NT2/D1 (cell line): ENCODE measurements at regions not wholly inside any gene's neighbourhood (a gene's known extent, or its start where the extent isn't known, plus 50 kb on each side); places are given as distances from the start of the nearest gene placed in this dataset.

Experiments used
- DNase-seq: peaks from one replicate; pipeline ENCODE4 v3.0.0-alpha.2; 2011; ENCODE audit warnings: low read depth, low spot score
- H3K27me3 ChIP-seq: 2 replicates; pipeline ENCODE4 v1.6.0; 2011; ENCODE audit warnings: mild to moderate bottlenecking; ENCODE audit not compliant: insufficient read length, insufficient read depth
- H3K36me3 ChIP-seq: 2 replicates; pipeline ENCODE4 v1.6.1; 2011; ENCODE audit warnings: mild to moderate bottlenecking, low read length, mixed read lengths; ENCODE audit not compliant: insufficient read depth, insufficient read length
- H3K4me1 ChIP-seq: 2 replicates; pipeline ENCODE4 v1.5.1; 2011; ENCODE audit not compliant: insufficient read depth, insufficient read length
- H3K4me3 ChIP-seq: 2 replicates; pipeline ENCODE4 v1.5.1; 2011; ENCODE audit warnings: low read depth; ENCODE audit not compliant: insufficient read length
- H3K9ac ChIP-seq: 2 replicates; pipeline ENCODE4 v1.6.0; 2011; ENCODE audit warnings: low read depth; ENCODE audit not compliant: insufficient read length
- H3K9me3 ChIP-seq: 2 replicates; pipeline ENCODE4 v1.5.1; 2011; ENCODE audit warnings: mild to moderate bottlenecking, low read length; ENCODE audit not compliant: insufficient read depth
- SUZ12 ChIP-seq: IDR thresholded peaks from 2 replicates; pipeline ENCODE4 v1.6.1; 2011; ENCODE audit not compliant: insufficient read length, insufficient read depth; ENCODE audit errors: extremely low read depth
- YY1 ChIP-seq: IDR thresholded peaks from 2 replicates; pipeline ENCODE4 v1.6.1; 2011; ENCODE audit not compliant: insufficient read length, insufficient read depth
- ZNF274 ChIP-seq: IDR thresholded peaks from 2 replicates; pipeline ENCODE4 v1.6.1; 2011; ENCODE audit warnings: mild to moderate bottlenecking, low read depth, low read length

DNA sequence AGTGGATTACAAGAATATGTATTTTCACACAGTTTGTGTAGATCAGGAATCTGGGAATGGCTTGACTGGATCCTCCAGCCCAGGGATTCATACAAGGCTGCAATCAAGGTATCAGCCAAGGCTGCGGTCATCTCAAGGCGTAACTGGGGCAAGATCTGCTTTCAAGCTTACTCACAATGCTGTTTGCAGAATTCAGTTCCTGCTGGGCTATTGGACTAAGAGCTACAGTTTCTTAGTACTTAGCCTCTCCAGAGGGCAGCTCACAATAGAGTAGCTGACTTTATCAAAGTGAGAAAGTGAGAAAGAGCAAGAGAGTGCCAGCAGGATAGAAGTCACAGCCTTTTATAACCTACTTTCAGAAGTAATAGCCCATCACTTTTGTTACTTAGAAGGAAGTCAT lies 211.0 kb downstream of the MAP2K6 start:
- Histone ChIP-seq H3K4me3 (no peak overlapping the region), H3K27me3 (no peaks in the 10 kb centered on the region), H3K9me3 (no peaks in the 10 kb centered on the region), H3K36me3 (no peaks in the 10 kb centered on the region), H3K4me1 (no peaks in the 10 kb centered on the region), H3K9ac (no peak overlapping the region)
- no peak for TF ChIP-seq SUZ12
- no peak for TF ChIP-seq ZNF274
- no peak for TF ChIP-seq YY1
- DNase-seq: no peak

DNA sequence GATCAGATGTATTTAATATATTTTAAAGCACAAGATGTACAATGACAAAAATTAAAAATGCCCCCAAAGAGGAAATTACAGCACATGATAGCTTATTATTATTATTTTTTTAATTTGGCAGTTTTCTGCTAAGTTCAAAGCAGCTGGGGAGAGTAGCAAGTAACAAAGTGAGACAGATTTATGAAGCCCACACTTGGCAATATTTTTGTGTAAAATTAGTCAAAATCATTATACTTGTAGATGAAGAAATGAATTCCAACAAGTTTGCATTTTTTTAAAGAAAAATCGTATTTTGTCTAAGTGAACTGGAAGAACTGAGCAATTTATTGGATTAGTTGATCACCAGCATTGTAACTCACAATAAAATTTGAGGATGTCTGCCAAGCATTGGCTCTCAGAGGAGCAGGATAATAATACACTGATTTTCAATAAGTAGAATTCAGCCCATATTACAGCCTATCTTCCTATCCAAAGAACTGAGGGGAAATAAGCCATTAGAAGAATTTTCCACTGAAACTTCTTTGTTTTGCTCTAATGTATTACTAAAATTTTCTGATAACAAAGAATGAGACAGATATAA lies 215.6 kb downstream of the MAP2K6 start:
- TF ChIP-seq SUZ12 (no peak), ZNF274 (no peak), YY1 (no peak)
- Histone ChIP-seq H3K36me3 (no peaks in the 10 kb centered on the region), H3K4me3 (no peak overlapping the region), H3K27me3 (no peaks in the 10 kb centered on the region), H3K9me3 (no peaks in the 10 kb centered on the region), H3K4me1 (no peaks in the 10 kb centered on the region), H3K9ac (no peak overlapping the region)
- DNase-seq: no peak

DNA sequence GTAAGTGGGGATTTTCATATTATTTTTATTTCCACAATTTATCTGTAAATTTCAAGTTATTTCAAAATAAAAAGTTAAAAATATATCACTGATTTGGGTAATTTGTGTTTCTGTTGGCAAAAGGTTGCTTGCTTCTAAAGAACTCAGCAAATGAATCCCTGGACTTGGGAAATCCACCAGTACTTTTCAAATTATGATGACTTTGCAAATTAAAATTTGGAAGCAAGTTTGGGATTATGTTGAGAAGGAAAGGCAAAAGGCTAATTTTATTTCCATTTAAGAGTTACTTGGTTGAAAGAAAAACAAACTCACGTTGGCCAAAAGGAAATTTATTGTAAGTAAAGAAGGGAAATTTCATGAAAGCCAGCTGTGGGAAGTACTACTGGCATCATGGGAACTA lies 220.3 kb downstream of the MAP2K6 start:
- TF ChIP-seq YY1 (no peak), SUZ12 (no peak), ZNF274 (no peak)
- Histone ChIP-seq H3K9me3 (no peaks in the 10 kb centered on the region), H3K4me1 (no peaks in the 10 kb centered on the region), H3K36me3 (no peaks in the 10 kb centered on the region), H3K4me3 (no peak overlapping the region), H3K9ac (no peak overlapping the region), H3K27me3 (no peaks in the 10 kb centered on the region)
- DNase-seq: no peak

GRCh38 chr17:69637446-69638156 lies 223.1 kb downstream of the MAP2K6 start:
- Histone ChIP-seq H3K4me3 (no peak overlapping the region), H3K9me3 (no peaks in the 10 kb centered on the region), H3K4me1 (no peaks in the 10 kb centered on the region), H3K9ac (no peak overlapping the region), H3K36me3 (no peaks in the 10 kb centered on the region), H3K27me3 (no peaks in the 10 kb centered on the region)
- no peak for DNase-seq
- no peak for TF ChIP-seq YY1
- TF ChIP-seq SUZ12: no peak
- TF ChIP-seq ZNF274: no peak

DNA sequence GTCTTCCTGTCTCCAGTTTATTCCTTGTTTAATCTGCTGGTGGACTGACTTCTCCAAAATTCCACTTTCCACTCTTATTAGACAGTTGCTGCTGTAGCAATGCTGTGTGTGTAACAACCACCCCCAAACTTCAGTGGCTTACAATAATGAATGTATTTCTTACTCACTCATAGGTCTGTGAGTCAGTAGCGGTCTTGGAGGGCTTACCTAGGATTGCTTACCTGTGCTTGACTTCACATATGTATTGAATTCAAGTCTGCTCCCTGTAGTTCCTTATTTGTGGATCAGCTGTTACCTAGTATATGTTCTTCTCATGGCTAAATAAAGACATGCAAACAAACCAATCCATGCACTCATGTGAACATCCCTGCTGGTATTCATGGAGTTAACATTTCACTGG lies 224.6 kb downstream of the MAP2K6 start:
- no peaks in the 10 kb centered on the region for H3K4me1 ChIP-seq
- H3K9me3 ChIP-seq: no peaks in the 10 kb centered on the region
- DNase-seq: no peak
- H3K9ac ChIP-seq: no peak overlapping the region
- no peaks in the 10 kb centered on the region for H3K27me3 ChIP-seq
- H3K4me3 ChIP-seq: no peak overlapping the region
- TF ChIP-seq YY1 (no peak), SUZ12 (no peak), ZNF274 (no peak)
- no peaks in the 10 kb centered on the region for H3K36me3 ChIP-seq

DNA sequence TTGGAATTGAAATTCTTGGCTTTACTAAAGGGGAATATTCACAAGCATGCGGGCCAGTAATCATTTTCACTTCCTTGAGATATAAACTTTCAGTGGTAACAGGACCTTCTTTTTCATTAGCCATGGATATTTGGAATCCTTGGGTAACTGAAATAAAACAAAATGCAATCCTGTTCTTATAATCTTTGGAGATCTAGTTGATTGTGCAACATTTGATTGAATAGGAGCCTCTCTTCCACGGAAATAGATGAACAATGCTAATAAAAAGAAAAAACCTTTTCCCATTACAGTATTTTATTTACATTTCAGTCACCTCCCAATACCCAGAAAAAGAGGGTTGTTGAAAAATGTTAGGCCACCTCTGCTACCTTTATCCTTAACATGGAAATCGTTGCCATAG lies 225.6 kb downstream of the MAP2K6 start:
- Histone ChIP-seq H3K27me3 (no peaks in the 10 kb centered on the region), H3K9me3 (no peaks in the 10 kb centered on the region), H3K36me3 (no peaks in the 10 kb centered on the region), H3K4me1 (no peaks in the 10 kb centered on the region), H3K9ac (no peak overlapping the region), H3K4me3 (no peak overlapping the region)
- TF ChIP-seq SUZ12 (no peak), ZNF274 (no peak), YY1 (no peak)
- DNase-seq: no peak

DNA sequence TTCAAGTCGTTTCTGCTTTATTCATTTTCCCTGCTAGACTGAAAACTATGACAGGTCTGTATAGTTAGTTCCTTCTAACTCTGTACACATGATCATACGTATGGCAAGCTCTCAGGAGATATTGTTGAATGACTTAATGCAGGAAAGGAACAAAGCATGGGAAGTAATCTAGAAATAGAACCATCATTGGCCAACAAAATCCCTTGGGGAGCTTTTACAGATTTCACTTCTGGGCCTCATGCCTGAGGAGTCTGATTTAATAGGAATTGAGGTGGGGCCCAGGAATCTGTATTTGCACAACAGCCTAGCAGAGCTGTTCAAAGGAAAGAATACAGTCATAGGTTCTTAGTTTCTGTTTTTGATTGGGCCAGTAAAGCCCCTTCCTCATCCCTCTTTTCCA lies 229.2 kb downstream of the MAP2K6 start:
- Histone ChIP-seq H3K36me3 (no peaks in the 10 kb centered on the region), H3K4me3 (no peak overlapping the region), H3K4me1 (no peaks in the 10 kb centered on the region), H3K9me3 (no peaks in the 10 kb centered on the region), H3K9ac (no peak overlapping the region), H3K27me3 (no peaks in the 10 kb centered on the region)
- no peak for TF ChIP-seq ZNF274
- TF ChIP-seq SUZ12: no peak
- no peak for TF ChIP-seq YY1
- no peak for DNase-seq

- H3K36me3 ChIP-seq: no peaks in the 10 kb centered on the region
- H3K9me3 ChIP-seq: no peaks in the 10 kb centered on the region
- H3K4me1 ChIP-seq: no peaks in the 10 kb centered on the region
- DNase-seq: no peak
- no peak overlapping the region for H3K9ac ChIP-seq
- H3K4me3 ChIP-seq: no peak overlapping the region
- TF ChIP-seq SUZ12 (no peak), YY1 (no peak), ZNF274 (no peak)
- no peaks in the 10 kb centered on the region for H3K27me3 ChIP-seq
Measured at GRCh38 chr17:69646729-69647128, 232.2 kb downstream of the MAP2K6 start.
